Thyroid gland (tissue), 4 donors: ENCODE measurements at regions not wholly inside any gene's neighbourhood (a gene's known extent, or its start where the extent isn't known, plus 50 kb on each side); places are given as distances from the start of the nearest gene placed in this dataset.
A peak's percentile ranks its signal among the peaks of the same experiment; 100 is the strongest.

Experiments used
- CTCF ChIP-seq, 6 experiments: fragments of 200-600 bp in 3 of 6; fragments of 450-650 bp in 3 of 6; sonication (generic) in 3 of 6; IDR thresholded peaks; one replicate each; pipeline ENCODE4 v1.5.1; 2016 to 2019; ENCODE audit warnings: antibody characterized with exemption in 6 of 6, mild to moderate bottlenecking in 2 of 6, inconsistent platforms in 1 of 6, moderate library complexity in 1 of 6
- POLR2A ChIP-seq, 2 donors: fragments of 450-650 bp; IDR thresholded peaks; one replicate each; pipeline ENCODE4 v1.6.1; 2017; ENCODE audit warnings: antibody characterized with exemption in 2 of 2, mild to moderate bottlenecking in 2 of 2, moderate library complexity in 1 of 2

GRCh38 chr2:43081131-43081765 lies 145.2 kb downstream of the ZFP36L2 start:
- TF ChIP-seq CTCF (IDR thresholded peaks at IDR 0.05) = no peak
- peak in 1 of 2 donors; percentile 12 for TF ChIP-seq POLR2A (IDR thresholded peaks at IDR 0.05)
